ENCODE measurements at regions not wholly inside any gene's neighbourhood (a gene's known extent, or its start where the extent isn't known, plus 50 kb on each side); places are given as distances from the start of the nearest gene placed in this dataset.
"Not testable (repeated sequence)": the region's sequence is repeated elsewhere in the genome, so short reads cannot be mapped to it uniquely, and the experiment has no call there.

- no peak for DNase-seq
These were observed 120.5 kb upstream of the SULF2 start for GRCh38 chr20:47905628-47906347.

GRCh38 chr20:47903009-47903408, 117.7 kb upstream of the SULF2 start:
- not testable (repeated sequence) for DNase-seq

DNA sequence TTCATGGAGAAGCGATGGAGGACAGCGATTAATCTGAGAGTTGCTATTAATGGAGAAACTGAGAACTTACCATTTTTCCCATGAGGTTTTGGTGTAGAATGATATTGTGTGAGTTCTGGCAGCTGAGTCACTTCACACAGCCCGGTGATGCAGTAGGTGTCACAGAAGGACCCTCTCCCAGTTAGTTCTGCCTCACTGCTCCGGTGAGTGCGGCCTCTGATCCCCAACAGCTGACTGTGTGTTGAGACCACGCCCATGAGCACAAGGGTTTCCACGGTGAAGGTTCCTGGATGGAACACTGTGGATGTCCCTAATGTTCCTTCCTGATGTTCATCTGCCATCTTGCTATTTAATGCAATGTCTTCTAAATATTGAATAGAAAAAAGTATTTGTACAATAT, 114.0 kb upstream of the SULF2 start:
- DNase-seq = not testable (repeated sequence)

GRCh38 chr20:47897461-47897860, 112.2 kb upstream of the SULF2 start:
- DNase-seq = no peak

DNA sequence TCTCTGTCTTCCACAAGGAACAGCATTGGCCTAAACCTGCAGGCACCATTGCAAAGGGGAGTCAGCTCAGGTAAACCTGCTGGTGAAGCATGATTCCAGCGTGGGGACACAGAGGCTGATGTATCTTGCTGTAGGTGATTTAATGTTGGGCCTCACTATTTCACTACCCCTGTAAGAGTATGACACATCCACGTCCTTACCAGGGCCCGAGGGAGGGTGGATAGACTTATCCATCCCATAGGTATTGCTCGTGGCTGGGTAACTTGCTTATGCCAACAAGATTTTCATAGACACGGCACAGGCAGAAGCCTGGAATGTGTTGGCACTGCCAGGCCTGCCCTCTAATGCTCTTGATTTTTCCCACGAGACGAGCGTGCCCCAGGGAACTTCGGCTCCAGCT, 107.4 kb upstream of the SULF2 start:
- not testable (repeated sequence) for DNase-seq

DNA sequence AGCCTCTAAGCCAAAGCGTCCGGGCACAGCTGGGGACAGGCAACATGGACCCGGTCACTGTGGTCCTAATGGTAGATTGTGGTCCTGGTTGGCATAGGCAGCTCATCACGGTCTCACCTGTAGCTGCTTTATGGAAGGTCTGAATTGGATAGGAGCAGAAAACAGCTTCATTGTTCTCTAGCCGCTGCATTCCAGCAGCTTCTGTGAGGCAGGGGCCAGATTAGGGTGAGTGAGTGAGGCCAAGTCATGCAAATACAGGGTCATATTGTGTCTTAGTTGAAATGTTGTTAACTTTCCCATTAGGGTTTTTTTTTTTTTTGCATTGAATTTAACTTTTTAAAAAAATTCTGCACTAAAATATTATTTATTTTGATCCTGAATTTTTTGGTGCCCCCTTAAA, 105.4 kb upstream of the SULF2 start:
- DNase-seq = not testable (repeated sequence)

GRCh38 chr20:47889751-47890150, 104.5 kb upstream of the SULF2 start:
- not testable (repeated sequence) for DNase-seq

DNA sequence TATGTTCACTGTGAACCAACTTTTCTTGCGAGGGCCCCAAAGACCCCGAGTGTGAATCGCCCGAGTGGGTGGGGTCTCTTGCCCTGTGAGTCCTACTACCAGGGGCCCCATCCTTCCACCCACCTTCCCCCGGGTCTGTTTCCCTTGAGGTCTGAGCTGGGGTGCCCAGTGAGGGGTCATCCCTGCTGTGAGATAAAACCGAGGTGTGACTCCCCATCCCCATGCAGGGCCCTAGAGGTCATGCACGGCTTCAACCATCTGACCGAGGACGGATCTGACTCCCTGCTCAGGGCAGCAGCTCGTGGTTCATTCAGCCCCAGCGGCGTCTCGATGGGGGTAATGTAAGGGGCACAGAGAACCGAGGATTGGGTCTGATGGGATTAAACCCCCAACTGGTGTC, 103.1 kb upstream of the SULF2 start:
- DNase-seq = no peak

- no peak for DNase-seq
These were observed 102.3 kb upstream of the SULF2 start for GRCh38 chr20:47887477-47888080.

DNA sequence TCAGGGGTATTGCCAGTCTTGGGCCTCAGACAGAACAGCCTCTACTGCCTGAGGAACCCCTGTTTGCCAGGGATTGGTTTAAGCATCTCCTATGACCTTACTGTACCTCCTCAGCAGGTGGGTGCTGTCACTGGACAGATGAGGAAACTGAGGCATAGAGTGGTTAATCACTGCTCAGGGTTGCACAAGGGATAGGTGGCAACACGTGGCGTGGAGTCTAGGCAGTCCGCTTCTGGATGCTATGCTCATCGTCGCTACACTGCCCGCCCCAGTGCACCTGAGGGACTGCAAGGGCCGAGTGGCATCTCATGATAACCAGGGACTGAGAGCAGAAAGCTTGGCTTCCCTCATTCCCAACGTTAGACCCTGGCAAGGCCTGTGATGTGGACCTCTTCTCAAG, 101.8 kb upstream of the SULF2 start:
- DNase-seq = no peak

GRCh38 chr20:47886454-47887041, 101.3 kb upstream of the SULF2 start:
- no peak for DNase-seq

GRCh38 chr20:47885909-47886453, 100.7 kb upstream of the SULF2 start:
- no peak for DNase-seq

- DNase-seq = not testable (repeated sequence)
These were observed 98.7 kb upstream of the SULF2 start for GRCh38 chr20:47883940-47884339.

- DNase-seq = no peak
These were observed 97.9 kb upstream of the SULF2 start for GRCh38 chr20:47883186-47883585.

GRCh38 chr20:47879771-47880170, 94.5 kb upstream of the SULF2 start:
- DNase-seq = no peak

- DNase-seq = no peak
These were observed 93.3 kb upstream of the SULF2 start for GRCh38 chr20:47878601-47879027.

DNA sequence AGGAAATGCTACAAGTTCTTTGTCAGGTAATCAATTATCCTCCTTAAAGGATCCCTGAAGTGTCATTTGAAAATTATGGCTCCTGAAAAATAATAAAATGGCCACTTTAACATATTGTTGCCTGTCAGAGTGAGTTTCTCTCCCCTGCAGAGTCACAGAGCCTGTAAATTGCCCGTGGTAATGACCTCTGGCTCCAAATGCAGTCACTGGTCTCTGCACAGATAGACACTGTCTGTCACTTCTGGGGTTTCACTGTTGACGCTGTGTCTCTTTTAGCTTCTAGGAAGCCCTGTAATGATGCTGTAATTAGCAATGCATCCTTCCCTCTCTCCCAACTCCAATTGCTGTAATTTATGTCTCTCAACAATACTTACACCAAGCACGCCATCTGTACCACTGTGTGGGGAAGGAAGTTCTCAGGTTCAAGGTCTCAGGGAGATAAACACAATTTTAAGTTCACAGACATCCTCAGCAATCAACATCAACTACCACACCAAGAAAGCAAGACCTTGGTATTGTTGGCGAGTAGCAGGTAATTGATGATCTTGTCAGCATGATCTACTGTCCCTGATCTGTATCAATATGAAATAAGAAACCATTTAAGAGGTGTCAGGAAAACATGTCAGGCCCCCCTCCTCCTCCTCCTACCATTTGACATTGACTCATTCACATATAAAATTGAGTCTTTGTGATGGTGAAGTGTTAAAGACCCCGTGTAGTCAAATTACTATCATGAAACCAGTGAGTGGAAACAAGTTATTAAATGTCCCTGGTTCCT, 91.2 kb upstream of the SULF2 start:
- peak; percentile 39 for DNase-seq

DNA sequence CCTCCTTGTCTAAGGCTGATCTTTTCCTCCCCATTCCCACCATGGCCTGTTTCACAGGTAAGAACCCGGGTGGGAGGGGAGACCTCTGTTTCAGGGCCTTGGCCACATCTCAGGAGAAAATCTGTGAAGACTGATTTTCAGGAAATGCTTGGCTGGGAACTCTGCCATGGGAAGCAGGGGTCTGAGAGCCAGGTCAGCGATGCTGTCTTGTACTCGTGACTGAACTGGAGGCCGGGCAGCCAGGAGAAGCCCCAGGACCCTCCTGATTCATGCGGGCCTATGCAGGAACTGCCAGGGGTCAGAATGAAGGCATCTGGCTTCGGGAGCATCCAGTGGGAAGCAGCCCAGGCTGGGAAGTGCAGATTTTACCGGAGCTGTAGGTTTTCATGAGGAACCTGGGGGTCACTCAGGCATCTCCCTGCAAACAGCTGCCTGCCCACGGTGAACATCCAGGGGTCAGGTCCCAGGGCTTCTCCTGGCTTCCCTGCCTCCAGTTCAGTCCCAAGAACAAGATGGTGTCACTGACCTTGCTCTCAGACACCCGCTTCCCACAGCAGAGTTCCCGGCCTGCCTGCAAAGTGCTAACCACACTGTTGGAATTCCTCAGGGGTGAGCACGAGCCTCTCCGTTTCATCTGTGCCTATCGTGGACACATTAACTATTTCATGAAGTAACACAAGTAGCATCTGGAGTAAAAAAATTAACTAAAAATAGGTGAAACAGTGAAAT, 90.2 kb upstream of the SULF2 start:
- no peak for DNase-seq

DNA sequence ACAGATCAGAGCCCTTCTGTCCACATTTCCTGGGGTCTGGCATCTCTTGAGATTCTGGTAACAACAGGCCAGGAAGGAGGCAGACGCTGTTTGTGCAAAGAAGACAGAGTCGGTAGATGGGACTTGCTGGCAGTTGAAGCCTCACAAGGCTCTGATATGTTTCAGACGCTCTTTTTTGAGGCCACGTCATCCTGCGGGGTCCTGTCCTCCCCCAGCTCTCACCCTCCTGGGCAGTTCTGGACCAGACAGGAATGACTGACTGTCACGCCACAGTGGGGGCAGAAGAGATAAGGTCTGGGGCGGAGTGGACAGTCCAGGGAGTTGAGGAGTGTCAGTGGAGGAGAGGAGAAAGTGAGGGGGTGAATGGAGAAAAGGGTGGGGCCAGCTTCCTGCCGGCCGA, 87.1 kb upstream of the SULF2 start:
- no peak for DNase-seq

GRCh38 chr20:47870475-47870874, 85.2 kb upstream of the SULF2 start:
- no peak for DNase-seq

- no peak for DNase-seq
These were observed 83.5 kb upstream of the SULF2 start for GRCh38 chr20:47868744-47869143.

- no peak for DNase-seq
These were observed 83.0 kb upstream of the SULF2 start for GRCh38 chr20:47868236-47868635.

- no peak for DNase-seq
These were observed 82.5 kb upstream of the SULF2 start for GRCh38 chr20:47867831-47868230.
